HepG2 (cell line): ENCODE measurements at regions not wholly inside any gene's neighbourhood (a gene's known extent, or its start where the extent isn't known, plus 50 kb on each side); places are given as distances from the start of the nearest gene placed in this dataset.

Source experiments
- EZH2 ChIP-seq: conservative IDR thresholded peaks from 2 replicates; pipeline ENCODE4 v1.6.1; 2012; ENCODE audit warnings: mild to moderate bottlenecking, low read depth, low read length, moderate library complexity
- PAX8 ChIP-seq: sonication (generic); formaldehyde crosslinking; IDR thresholded peaks from 2 replicates; pipeline ENCODE4 v1.8.0; 2022; ENCODE audit warnings: mild to moderate bottlenecking, missing genetic modification reagents, borderline replicate concordance
- SNRNP70 ChIP-seq: fragments of 200-400 bp; formaldehyde crosslinking; IDR thresholded peaks from 2 replicates; pipeline ENCODE4 v1.6.1; 2017; ENCODE audit warnings: mild to moderate bottlenecking, low read depth, low read length, moderate library complexity
- ZNF274 ChIP-seq: sonication (generic); formaldehyde crosslinking; IDR thresholded peaks from 2 replicates; pipeline ENCODE4 v1.5.1; 2020; ENCODE audit warnings: mild to moderate bottlenecking, missing genetic modification reagents
- TF ChIP-seq, protein P1 (sequence below): sonication (generic); formaldehyde crosslinking; IDR thresholded peaks from 2 replicates; pipeline ENCODE4 v1.4.0; 2020; ENCODE audit warnings: missing genetic modification reagents

DNA sequence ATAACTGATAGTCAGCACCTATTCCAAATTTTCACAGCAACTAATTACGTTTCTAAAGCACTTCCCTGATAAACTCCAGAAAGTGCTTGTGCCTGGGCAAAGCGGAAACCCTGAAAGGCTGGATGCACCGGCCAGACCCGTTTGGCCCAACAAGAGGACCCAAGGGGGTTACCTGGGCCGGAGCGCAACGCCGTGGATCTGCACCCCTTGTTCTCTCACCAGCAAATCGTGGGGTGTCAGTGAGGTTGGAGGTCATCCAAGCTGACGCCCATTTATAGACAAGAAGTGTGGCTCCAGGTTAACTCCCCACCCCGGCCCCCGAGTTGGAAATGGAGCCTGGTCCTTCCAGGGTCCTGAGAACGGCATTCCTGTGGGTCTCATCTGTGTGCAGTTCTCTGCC lies 167.0 kb upstream of the HDAC4 start:
- TF ChIP-seq PAX8 (CRISPR knock-in tag) (no peak), EZH2 (no peak), ZNF274 (CRISPR knock-in tag) (no peak), SNRNP70 (no peak)
- TF ChIP-seq, protein P1, sequence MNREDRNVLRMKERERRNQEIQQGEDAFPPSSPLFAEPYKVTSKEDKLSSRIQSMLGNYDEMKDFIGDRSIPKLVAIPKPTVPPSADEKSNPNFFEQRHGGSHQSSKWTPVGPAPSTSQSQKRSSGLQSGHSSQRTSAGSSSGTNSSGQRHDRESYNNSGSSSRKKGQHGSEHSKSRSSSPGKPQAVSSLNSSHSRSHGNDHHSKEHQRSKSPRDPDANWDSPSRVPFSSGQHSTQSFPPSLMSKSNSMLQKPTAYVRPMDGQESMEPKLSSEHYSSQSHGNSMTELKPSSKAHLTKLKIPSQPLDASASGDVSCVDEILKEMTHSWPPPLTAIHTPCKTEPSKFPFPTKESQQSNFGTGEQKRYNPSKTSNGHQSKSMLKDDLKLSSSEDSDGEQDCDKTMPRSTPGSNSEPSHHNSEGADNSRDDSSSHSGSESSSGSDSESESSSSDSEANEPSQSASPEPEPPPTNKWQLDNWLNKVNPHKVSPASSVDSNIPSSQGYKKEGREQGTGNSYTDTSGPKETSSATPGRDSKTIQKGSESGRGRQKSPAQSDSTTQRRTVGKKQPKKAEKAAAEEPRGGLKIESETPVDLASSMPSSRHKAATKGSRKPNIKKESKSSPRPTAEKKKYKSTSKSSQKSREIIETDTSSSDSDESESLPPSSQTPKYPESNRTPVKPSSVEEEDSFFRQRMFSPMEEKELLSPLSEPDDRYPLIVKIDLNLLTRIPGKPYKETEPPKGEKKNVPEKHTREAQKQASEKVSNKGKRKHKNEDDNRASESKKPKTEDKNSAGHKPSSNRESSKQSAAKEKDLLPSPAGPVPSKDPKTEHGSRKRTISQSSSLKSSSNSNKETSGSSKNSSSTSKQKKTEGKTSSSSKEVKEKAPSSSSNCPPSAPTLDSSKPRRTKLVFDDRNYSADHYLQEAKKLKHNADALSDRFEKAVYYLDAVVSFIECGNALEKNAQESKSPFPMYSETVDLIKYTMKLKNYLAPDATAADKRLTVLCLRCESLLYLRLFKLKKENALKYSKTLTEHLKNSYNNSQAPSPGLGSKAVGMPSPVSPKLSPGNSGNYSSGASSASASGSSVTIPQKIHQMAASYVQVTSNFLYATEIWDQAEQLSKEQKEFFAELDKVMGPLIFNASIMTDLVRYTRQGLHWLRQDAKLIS = no peak
